ENCODE measurements at regions not wholly inside any gene's neighbourhood (a gene's known extent, or its start where the extent isn't known, plus 50 kb on each side); places are given as distances from the start of the nearest gene placed in this dataset.
"Not testable (repeated sequence)": the region's sequence is repeated elsewhere in the genome, so short reads cannot be mapped to it uniquely, and the experiment has no call there.

DNA sequence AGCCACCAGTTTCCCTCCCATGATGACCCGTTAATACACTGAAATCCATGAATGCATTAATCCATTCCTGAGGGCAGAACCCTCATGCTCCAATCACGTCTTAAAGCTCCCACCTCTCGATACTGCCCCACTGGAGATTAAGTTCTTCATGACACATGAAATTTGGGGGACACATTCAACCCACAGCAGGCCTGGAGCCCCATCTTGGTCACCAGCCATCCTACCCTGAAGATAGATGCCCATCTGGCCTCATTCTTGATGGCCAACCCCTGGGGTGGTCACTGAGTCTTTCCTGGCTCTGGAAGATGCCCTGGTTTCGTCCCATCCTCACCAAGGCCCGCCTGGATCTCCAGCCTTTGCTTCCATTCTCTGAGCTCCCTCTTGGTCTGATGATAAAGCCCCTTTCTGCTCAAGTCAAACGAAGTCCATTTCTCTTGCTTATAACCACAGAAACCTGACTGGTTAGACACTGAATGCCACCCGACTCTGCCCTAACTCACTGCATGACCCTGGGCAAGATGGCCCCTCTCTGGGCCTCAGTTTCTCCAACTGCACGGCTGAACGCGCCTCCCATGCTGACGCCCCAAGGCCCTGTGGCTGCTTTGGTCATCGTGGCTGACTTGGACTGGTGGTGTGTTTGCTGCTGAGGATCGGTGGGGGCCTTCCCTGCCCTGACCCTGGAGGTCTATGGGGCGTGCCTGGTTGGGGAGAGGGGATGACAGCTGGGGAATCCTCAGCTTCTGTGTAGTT lies 138.4 kb upstream of the IER5L start:
- no peak for DNase-seq (ENCODE audit: low spot score)

DNA sequence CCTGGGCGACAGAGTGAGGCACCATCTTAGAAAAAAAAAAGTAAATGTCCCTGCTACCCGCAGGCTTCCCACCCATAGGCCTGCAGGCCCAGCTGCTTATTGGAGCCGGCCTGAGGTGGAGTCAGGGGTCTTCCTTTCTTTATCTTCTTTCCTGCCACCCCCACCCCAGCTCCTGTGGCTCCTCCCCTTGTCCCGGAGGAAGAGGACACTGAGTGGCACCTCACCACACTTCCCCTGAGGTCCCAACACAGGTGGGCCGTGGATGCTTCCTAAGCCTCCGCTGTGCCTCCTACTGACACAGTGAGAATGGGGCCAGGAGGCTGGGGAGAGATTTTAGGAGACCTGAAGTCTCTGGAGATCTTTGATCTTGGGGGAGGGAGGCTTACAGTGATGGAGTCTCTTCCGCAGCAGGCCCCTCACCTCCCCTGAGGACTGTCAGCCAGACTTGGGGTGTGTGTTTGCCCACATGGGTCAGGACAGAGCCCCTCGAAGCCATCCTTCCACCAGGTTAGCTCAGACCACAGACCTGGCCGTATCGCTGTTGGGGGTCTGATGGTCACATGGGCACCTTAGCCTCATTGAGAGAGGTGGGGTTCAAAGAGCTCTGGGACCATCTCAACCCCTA lies 135.4 kb upstream of the IER5L start:
- DNase-seq (ENCODE audit: low spot score), result no peak

GRCh38 chr9:129312251-129313122 lies 134.4 kb upstream of the IER5L start:
- no peak for DNase-seq (ENCODE audit: low spot score)

DNA sequence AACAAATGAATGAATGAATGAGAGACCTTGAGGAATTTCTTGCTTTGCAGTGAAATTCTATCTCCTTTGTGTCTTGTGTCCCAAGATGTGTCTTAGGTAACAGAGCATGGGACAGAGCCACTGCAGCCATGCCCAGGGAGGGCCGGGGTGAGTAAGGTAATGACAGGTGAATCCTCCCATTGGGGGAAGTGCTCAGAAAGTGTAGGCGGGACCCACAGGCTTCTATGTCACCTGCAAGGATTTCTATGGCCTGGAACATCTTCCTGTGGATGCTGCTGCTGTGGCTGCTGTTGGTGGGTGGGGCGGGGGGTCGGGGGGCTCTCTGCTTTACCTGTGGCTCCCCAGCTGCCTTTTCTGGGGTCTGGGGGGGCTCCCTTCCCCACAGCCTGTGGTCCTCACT lies 133.6 kb upstream of the IER5L start:
- DNase-seq (ENCODE audit: low spot score), result no peak

DNA sequence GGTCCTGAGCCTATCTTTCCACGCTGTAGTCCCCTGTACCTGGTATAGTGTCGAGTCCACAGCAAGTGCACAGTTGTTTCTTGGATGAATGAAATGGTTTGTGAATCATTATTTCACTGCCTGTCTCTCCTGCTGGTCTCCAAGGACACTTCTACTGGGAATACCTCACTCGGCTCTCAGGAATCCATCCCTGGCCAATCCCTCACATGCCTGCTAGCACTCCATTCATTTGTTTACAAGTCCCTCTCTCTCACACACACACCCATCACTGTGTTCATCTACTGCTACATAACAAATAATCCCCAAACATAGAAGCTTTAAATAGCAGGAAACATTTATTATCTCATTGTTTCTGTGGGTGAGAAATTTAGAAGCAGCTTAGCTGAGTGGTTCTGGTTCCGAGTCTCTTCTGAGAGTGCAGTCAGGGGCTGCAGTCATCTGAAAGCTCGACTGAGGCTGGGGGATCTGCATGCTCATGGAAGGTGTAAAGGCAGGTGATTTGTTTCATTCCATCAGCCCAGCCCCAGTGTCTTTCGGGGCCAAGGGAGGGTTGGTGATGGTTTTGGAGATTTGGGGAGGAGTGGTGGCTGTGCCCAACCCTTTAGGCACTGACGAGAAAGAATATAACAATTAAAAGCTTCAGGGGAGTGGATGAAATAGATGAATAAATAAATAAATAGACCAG lies 132.7 kb upstream of the IER5L start:
- DNase-seq (ENCODE audit: low spot score), result no peak

- DNase-seq (ENCODE audit: low spot score), result no peak
These were observed 131.8 kb upstream of the IER5L start for GRCh38 chr9:129309906-129310305.

GRCh38 chr9:129309041-129309430 lies 131.0 kb upstream of the IER5L start:
- no peak for DNase-seq (ENCODE audit: low spot score)

DNA sequence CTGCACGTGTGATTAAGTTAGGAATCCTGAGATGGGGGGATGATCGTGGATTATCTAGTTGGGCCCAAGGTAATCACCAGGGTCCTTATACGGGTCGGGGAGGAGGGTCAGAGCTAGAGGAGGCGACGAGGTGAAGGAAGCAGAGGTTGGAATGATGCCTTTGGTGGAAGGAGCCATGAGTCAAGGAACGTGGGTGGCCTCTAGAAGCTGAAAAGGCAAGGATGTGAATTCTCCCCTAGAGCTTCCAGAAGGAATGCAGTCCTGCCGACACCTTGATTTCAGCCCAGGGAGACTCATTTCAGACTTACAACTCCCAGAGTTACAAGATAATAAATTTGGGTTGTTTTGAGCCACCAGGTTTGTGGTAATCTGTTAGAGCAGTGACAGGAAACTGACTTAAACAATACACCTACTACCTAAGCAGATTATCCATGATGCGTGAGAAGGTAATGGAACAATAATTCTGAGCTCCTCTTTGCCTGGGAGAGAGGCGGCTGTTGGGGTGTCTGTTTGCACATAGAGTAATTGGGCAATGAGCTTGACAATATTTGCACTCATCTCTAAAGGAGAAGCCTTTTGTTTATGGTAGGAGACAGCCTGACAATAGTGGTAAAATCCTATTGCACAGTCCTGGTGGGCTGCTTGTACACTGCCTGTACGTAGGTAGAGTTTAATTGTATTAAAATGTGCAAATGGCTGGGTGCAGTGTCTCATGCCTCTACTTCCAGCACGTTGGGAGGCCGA lies 129.3 kb upstream of the IER5L start:
- no peak for DNase-seq (ENCODE audit: low spot score)

- no peak for DNase-seq (ENCODE audit: low spot score)
These were observed 128.4 kb upstream of the IER5L start for GRCh38 chr9:129306318-129306973.

DNA sequence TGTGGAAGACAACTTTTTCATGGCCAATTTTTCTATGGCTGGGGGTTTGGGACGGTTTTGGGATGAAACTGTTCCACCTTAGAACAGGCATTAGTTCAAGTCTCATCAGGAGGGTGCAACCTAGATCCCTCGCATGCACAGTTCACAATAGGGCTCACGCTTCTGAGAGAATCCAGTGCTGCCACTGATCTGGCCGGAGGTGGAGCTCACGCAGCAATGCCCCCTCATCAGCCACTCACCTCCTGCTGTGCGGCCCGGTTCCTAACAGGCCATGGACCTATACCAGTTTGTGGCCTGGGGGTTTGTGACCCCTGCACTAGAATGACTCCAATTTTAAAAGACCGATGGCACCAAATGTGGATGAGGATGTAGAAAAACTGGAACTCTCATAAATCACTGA lies 127.2 kb upstream of the IER5L start:
- no peak for DNase-seq (ENCODE audit: low spot score)

DNA sequence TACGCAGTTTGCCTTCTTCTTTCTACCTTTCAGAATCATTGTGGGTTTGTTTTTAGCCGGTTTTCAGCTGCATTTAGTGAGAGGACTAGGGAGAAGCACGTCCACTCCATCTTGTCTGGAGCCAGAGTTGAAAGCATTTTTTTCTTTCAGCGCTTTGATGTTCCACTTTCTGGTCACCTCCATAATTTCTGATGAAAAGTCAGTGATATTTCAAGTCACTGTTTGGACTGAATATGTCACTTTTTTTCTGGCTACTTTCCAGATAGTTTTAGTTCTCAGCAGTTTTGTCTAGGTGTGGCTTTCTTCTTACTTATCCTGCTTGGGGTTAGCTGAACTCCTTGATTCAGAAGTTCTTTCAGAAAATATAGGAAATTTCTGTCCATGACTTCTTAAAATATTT lies 123.9 kb upstream of the IER5L start:
- no peak for DNase-seq (ENCODE audit: low spot score)

DNA sequence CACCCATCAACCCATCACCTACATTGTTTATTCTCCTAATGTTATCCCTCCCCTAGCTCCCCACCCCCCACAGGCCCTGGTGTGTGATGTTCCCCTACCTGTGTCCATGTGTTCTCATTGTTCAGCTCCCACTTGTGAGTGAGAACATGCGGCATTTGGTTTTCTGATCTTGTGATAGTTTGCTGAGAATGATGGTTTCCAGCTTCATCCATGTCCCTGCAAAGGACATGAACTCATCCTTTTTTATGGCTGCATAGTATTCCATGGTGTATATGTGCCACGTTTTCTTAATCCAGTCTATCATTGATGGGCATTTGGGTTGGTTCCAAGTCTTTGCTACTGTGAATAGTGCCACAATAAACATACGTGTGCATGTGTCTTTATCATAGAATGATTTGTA lies 118.1 kb upstream of the IER5L start:
- DNase-seq (ENCODE audit: low spot score), result not testable (repeated sequence)

DNA sequence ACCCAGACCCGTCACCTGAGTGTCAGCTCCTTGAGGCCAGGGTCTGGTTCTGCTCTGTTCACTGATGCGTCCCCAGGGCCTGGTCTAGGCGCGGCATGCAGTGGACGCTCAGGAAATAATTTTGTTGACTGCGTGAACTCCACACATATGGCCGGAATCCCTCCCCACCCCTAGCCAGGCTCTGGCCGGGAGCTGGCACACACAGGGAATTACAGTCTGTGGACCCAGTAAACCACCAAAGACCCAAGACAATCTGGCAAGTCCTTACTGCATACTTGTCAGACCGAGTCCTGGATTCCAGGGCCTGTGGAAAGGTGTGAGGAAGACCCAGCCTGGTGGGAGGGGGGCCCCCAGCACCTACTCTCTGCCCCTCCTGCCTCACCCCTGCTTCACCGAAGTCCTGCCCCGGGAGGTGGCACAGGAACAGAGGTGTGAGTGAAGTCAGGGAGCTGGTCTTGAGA lies 113.0 kb upstream of the IER5L start:
- DNase-seq (ENCODE audit: low spot score), result no peak

DNA sequence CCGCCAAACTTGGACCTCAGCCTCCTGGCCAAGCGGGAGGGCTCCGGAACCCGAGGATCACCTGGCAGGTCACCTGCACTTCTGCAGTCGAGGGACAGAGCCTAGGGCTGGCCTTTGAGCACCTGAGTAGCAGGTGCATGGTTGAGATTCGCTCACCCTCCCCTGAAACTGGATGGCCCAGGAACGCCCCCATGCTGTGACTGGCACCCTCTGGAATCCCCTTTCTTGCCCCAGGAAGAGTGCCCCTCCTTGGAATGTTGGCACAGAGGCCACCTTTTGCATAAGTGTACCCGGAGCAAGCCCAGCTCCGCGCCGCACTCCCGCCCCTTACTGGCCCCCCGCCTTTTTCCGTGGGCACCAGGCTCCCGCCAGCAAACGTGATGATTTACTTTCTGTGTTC lies 112.5 kb upstream of the IER5L start:
- DNase-seq (ENCODE audit: low spot score), result no peak

DNA sequence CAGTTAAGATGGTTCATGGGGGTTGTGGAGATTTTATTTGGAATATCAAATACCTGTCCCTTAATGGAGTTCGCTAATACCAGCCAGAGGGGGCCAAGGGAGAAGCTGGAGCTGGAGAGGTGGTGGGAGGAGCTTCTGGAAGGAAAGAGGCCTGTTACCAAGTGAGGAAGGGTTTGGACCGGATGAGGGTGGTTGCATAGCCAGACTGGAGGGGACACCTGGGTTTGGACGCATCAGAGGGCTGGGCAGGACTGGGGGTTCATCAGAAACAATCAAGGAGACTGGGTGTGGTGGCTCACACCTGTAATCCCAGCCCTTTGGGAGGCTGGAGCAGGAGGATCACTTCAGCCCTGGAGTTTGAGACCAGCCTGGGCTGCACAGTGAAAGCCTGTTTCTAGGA lies 111.8 kb upstream of the IER5L start:
- DNase-seq (ENCODE audit: low spot score), result no peak

- DNase-seq (ENCODE audit: low spot score), result no peak
These were observed 111.2 kb upstream of the IER5L start for GRCh38 chr9:129289131-129289731.

DNA sequence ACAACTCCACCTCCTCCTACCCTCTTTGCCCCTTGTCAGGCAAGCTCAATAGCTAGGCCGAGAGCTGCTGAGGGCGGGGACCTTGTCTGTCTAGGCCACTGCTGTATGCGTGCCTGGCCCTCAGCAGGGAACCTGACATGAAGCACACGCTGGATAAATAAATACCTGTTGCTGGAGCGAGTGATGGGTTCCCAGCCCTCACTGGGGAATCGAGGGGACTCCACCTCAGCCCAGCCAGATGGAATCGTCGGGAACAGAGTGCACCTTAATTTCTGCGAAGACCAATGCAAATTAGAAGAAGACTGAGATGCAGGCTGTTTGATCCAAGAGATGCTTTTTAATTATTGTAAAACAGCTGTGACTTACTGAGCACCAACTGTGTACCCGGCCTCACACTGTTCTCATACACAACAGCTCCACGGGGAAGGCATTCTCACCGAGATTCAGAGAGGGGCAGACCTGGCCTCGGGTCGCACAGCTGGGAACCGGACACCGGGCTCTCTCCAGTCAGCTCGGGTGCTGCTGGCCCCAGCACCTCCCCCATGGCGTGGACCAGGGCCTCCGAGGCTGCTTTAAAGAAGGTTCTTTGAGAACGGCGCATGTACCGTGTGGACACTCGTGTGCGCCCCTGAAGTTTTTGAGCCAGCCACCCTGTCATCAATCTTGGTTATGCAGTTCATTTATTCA lies 109.7 kb upstream of the IER5L start:
- DNase-seq (ENCODE audit: low spot score), result no peak

GRCh38 chr9:129285979-129286772 lies 108.1 kb upstream of the IER5L start:
- DNase-seq (ENCODE audit: low spot score), result no peak

- no peak for DNase-seq (ENCODE audit: low spot score)
These were observed 107.3 kb upstream of the IER5L start for GRCh38 chr9:129285382-129285781.
